ENCODE measurements at regions not wholly inside any gene's neighbourhood (a gene's known extent, or its start where the extent isn't known, plus 50 kb on each side); places are given as distances from the start of the nearest gene placed in this dataset.

GRCh38 chr5:145378226-145378625, 456.9 kb downstream of the PRELID2 start:
- intact Hi-C loops (cut with micrococcal nuclease; ENCODE audit: unreplicated experiment) = no loop called here

DNA sequence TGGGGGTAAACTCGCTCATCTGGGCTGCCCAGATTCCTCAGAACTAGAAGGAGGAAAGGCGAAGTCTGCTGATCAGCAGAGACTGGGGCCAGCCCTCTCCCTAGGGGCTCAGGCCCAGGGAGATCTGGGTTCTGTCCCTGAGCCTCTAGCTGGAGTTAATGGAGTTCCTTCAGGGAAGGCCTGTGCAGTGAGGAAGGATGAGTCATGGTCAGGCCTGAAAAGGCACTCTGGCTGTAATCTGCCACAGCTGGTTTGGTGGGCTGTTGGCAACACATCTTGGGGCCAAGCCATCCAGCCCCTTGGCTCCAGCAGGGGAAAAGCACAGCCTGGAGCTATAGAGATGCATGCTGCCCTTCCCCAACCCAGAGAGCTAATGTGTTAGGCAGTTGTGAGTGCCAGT, 459.6 kb downstream of the PRELID2 start:
- no peak overlapping the region for H3K4me3 ChIP-seq
- no peaks in the 10 kb centered on the region for H3K79me2 ChIP-seq (ENCODE audit: low read depth)
- ChIA-PET CTCF (no interaction called here), POLR2A (ENCODE audit: unreplicated experiment) (no interaction called here)
- TF ChIP-seq CTCF (conservative IDR thresholded peaks at IDR 0.05) (no peak), EZH2 (IDR thresholded peaks at IDR 0.05; ENCODE audit: low read depth) (no peak)
- DNase-seq = no peak
- H3K36me3 ChIP-seq (ENCODE audit: low read depth) = no peaks in the 10 kb centered on the region
- H3F3A ChIP-seq (ENCODE audit: insufficient read depth, low read depth) = no peaks in the 10 kb centered on the region
- H2AFZ ChIP-seq = no peak overlapping the region
- no peak overlapping the region for H3K4me2 ChIP-seq
- H3K27ac ChIP-seq = no peak overlapping the region
- intact Hi-C loops (cut with micrococcal nuclease; ENCODE audit: unreplicated experiment) = no loop called here
- no peaks in the 10 kb centered on the region for H3K4me1 ChIP-seq (replicated peaks; ENCODE audit: insufficient read depth)
- peaks cover 19% of the 10 kb centered on the region; the same call in 1 of the 2 replicates for H3K9me3 ChIP-seq (ENCODE audit: insufficient read depth, low read depth)
- no peaks in the 10 kb centered on the region for H4K20me1 ChIP-seq (ENCODE audit: insufficient read depth)
- H3K9me2 ChIP-seq (ENCODE audit: insufficient read depth) = no peaks in the 10 kb centered on the region
- BruUV-seq (replicated peaks) = no TSS peak
- H3K27me3 ChIP-seq (ENCODE audit: insufficient read depth, low read depth) = no peaks in the 10 kb centered on the region

More at GRCh38 chr5:145378226-145378625, 456.9 kb downstream of the PRELID2 start:
- no peak overlapping the region for H3K27ac ChIP-seq
- peaks cover 21% of the 10 kb centered on the region; the same call in 1 of the 2 replicates for H3K9me3 ChIP-seq (ENCODE audit: insufficient read depth, low read depth)
- H3K4me2 ChIP-seq = no peak overlapping the region
- H4K20me1 ChIP-seq (ENCODE audit: insufficient read depth) = no peaks in the 10 kb centered on the region
- H3K4me1 ChIP-seq (replicated peaks; ENCODE audit: insufficient read depth) = no peaks in the 10 kb centered on the region
- ChIA-PET CTCF (no interaction called here), POLR2A (ENCODE audit: unreplicated experiment) (no interaction called here)
- no peak overlapping the region for H2AFZ ChIP-seq
- TF ChIP-seq EZH2 (IDR thresholded peaks at IDR 0.05; ENCODE audit: low read depth) (no peak), CTCF (conservative IDR thresholded peaks at IDR 0.05) (no peak)
- no peaks in the 10 kb centered on the region for H3K9me2 ChIP-seq (ENCODE audit: insufficient read depth)
- no TSS peak for BruUV-seq (replicated peaks)
- H3K79me2 ChIP-seq (ENCODE audit: low read depth) = no peaks in the 10 kb centered on the region
- H3F3A ChIP-seq (ENCODE audit: insufficient read depth, low read depth) = no peaks in the 10 kb centered on the region
- no peaks in the 10 kb centered on the region for H3K36me3 ChIP-seq (ENCODE audit: low read depth)
- H3K4me3 ChIP-seq = no peak overlapping the region
- no peak for DNase-seq
- H3K27me3 ChIP-seq (ENCODE audit: insufficient read depth, low read depth) = no peaks in the 10 kb centered on the region

GRCh38 chr5:145365464-145365863, 469.7 kb downstream of the PRELID2 start:
- no TSS peak for BruUV-seq (replicated peaks)
- Histone ChIP-seq H3F3A (ENCODE audit: insufficient read depth, low read depth) (peaks cover 5% of the 10 kb centered on the region; the same call in 1 of the 2 replicates), H3K4me2 (no peak overlapping the region), H3K27me3 (ENCODE audit: insufficient read depth, low read depth) (no peaks in the 10 kb centered on the region), H3K79me2 (ENCODE audit: low read depth) (no peaks in the 10 kb centered on the region), H3K27ac (no peak overlapping the region), H3K4me3 (no peak overlapping the region), H3K9me2 (ENCODE audit: insufficient read depth) (no peaks in the 10 kb centered on the region; the same call in 1 of the 2 replicates), H3K4me1 (replicated peaks; ENCODE audit: insufficient read depth) (peaks cover 13% of the 10 kb centered on the region), H4K20me1 (ENCODE audit: insufficient read depth) (no peaks in the 10 kb centered on the region), H2AFZ (no peak overlapping the region), H3K36me3 (ENCODE audit: low read depth) (no peaks in the 10 kb centered on the region), H3K9me3 (ENCODE audit: insufficient read depth, low read depth) (peaks cover 7% of the 10 kb centered on the region; the same call in 1 of the 2 replicates)
- no peak for DNase-seq
- intact Hi-C loops (cut with micrococcal nuclease; ENCODE audit: unreplicated experiment) = no loop called here
- CTCF ChIA-PET = no interaction called here
- TF ChIP-seq EZH2 (IDR thresholded peaks at IDR 0.05; ENCODE audit: low read depth) (no peak), CTCF (conservative IDR thresholded peaks at IDR 0.05) (no peak)
- POLR2A ChIA-PET (ENCODE audit: unreplicated experiment) = no interaction called here
